ENCODE measurements at regions not wholly inside any gene's neighbourhood (a gene's known extent, or its start where the extent isn't known, plus 50 kb on each side); places are given as distances from the start of the nearest gene placed in this dataset.
"Not testable (repeated sequence)": the region's sequence is repeated elsewhere in the genome, so short reads cannot be mapped to it uniquely, and the experiment has no call there.

DNA sequence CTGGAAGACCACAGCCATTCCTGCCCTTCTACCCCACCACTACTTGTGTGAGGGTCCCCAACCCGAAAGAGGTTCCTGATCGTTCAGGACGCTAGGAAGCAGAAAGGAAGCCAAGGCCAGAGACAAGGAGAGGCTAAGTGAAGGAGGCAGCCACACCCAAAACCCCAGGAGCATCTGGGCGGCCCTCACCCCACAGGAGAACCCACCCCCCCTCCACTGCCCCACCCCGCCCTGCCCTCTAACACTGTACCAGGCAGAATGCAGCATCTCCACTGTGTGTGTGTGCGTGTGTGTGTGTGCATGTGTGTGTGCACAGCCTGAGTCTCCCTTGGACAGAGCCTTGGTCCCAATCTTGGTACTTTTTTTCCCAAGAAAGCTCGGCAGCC is 207.5 kb upstream of the HAAO start:
- no peak overlapping the region for H2AFZ ChIP-seq (ENCODE audit: low read depth, low read length)
- H3K4me1 ChIP-seq (ENCODE audit: insufficient read depth, low read length): no peaks in the 10 kb centered on the region
- H3K4me3 ChIP-seq (ENCODE audit: low read length): no peak overlapping the region
- H3K27me3 ChIP-seq (ENCODE audit: insufficient read depth, low read length): no peaks in the 10 kb centered on the region
- no peaks in the 10 kb centered on the region for H3K36me3 ChIP-seq (ENCODE audit: insufficient read depth, low read length)
- H3K9me3 ChIP-seq (ENCODE audit: low read length): no peaks in the 10 kb centered on the region

DNA sequence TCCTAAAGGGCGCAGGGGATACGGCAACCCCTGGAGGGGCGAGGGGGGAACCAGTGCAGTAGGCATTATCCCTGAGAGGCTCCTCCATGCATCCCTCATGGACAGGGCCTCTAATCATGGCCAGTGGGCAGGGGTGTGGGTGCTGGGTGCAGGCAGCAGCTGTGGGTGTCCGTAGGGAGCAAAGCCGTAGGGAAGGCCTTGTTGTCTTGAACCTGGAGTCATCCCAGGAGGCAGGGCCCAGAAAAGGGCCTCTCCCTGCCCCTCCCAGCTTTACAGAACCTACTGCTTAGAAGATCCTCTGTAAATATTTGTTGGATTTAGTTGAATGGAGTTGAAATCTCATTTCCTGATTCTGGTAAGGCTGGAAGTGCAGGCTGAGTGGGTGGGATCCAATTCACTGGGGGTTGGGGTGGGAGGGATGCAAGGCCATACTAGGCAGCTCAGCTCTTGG is 207.0 kb upstream of the HAAO start:
- Histone ChIP-seq H3K4me3 (ENCODE audit: low read length) (no peak overlapping the region), H2AFZ (ENCODE audit: low read depth, low read length) (no peak overlapping the region), H3K27me3 (ENCODE audit: insufficient read depth, low read length) (no peaks in the 10 kb centered on the region), H3K4me1 (ENCODE audit: insufficient read depth, low read length) (no peaks in the 10 kb centered on the region), H3K36me3 (ENCODE audit: insufficient read depth, low read length) (no peaks in the 10 kb centered on the region), H3K9me3 (ENCODE audit: low read length) (no peaks in the 10 kb centered on the region)

- H2AFZ ChIP-seq (ENCODE audit: low read depth, low read length): no peak overlapping the region
- H3K4me1 ChIP-seq (ENCODE audit: insufficient read depth, low read length): no peaks in the 10 kb centered on the region
- H3K27me3 ChIP-seq (ENCODE audit: insufficient read depth, low read length): no peaks in the 10 kb centered on the region
- no peak overlapping the region for H3K4me3 ChIP-seq (ENCODE audit: low read length)
- no peaks in the 10 kb centered on the region for H3K36me3 ChIP-seq (ENCODE audit: insufficient read depth, low read length)
- H3K9me3 ChIP-seq (ENCODE audit: low read length): no peaks in the 10 kb centered on the region
Observed at GRCh38 chr2:42998721-42999120, 206.3 kb upstream of the HAAO start.

GRCh38 chr2:42996528-42996927 is 204.1 kb upstream of the HAAO start:
- Histone ChIP-seq H3K9me3 (ENCODE audit: low read length) (no peaks in the 10 kb centered on the region), H3K36me3 (ENCODE audit: insufficient read depth, low read length) (no peaks in the 10 kb centered on the region), H3K27me3 (ENCODE audit: insufficient read depth, low read length) (no peaks in the 10 kb centered on the region), H3K4me3 (ENCODE audit: low read length) (no peak overlapping the region), H3K4me1 (ENCODE audit: insufficient read depth, low read length) (no peaks in the 10 kb centered on the region), H2AFZ (ENCODE audit: low read depth, low read length) (no peak overlapping the region)

DNA sequence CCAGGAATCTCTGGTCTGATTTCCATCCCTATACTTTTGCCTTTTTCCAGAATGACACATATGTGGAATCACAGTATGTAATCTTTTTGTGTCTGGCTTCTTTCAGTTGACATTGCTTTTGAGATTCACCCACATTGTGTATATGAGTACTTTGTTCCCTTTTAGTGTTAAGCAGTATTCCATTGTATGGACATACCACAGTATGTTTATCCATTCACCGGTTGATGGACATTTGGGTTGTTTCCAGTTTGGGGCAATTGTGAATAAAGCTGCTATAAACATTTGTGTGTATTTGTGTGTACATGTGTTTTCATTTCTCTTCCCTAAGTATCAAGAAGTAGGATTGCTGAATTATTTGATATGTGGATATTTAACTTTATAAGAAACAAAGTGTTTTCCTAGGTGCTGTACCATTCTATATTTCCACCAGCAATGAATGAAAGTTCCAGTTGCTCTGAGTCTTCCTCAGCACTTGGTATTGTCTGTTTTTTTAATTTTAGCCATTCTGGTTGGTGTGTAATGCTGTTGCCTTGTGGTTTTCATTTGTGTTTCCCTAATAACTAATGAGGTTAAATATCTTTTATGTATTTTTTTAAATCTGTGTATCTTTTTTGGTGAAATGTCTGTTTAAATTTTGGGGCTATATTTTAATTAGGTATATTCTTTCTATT is 203.5 kb upstream of the HAAO start:
- H3K27me3 ChIP-seq (ENCODE audit: insufficient read depth, low read length): no peaks in the 10 kb centered on the region
- no peaks in the 10 kb centered on the region for H3K4me1 ChIP-seq (ENCODE audit: insufficient read depth, low read length)
- H3K9me3 ChIP-seq (ENCODE audit: low read length): no peaks in the 10 kb centered on the region
- H3K36me3 ChIP-seq (ENCODE audit: insufficient read depth, low read length): no peaks in the 10 kb centered on the region
- H2AFZ ChIP-seq (ENCODE audit: low read depth, low read length): no peak overlapping the region
- no peak overlapping the region for H3K4me3 ChIP-seq (ENCODE audit: low read length)

- H3K27me3 ChIP-seq (ENCODE audit: insufficient read depth, low read length); H3K36me3 ChIP-seq (ENCODE audit: insufficient read depth, low read length); H3K9me3 ChIP-seq (ENCODE audit: low read length); H3K4me3 ChIP-seq (ENCODE audit: low read length); H2AFZ ChIP-seq (ENCODE audit: low read depth, low read length); H3K4me1 ChIP-seq (ENCODE audit: insufficient read depth, low read length): not testable (repeated sequence)
Observed at GRCh38 chr2:42989283-42990081, 197.1 kb upstream of the HAAO start.

DNA sequence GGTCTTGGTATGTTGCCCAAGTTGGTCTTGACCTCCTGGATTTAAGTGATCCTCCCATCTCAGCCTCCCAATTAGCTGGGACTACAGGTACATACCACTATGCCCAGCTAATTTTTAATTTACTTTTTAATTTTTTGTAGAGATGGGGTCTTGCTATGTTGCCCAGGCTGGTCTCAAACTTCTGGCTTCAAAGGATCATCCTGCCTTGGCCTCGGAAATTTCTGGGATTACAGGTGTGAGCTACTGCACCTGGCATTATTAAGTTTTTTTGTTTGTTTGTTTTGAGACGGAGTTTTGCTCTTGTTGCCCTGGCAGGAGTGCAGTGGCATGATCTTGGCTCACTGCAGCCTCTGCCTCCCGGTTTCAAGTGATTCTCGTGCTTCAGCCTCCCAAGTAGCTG is 195.7 kb upstream of the HAAO start:
- not testable (repeated sequence) for H3K27me3 ChIP-seq (ENCODE audit: insufficient read depth, low read length); H3K4me1 ChIP-seq (ENCODE audit: insufficient read depth, low read length); H3K36me3 ChIP-seq (ENCODE audit: insufficient read depth, low read length); H3K9me3 ChIP-seq (ENCODE audit: low read length); H3K4me3 ChIP-seq (ENCODE audit: low read length); H2AFZ ChIP-seq (ENCODE audit: low read depth, low read length)

DNA sequence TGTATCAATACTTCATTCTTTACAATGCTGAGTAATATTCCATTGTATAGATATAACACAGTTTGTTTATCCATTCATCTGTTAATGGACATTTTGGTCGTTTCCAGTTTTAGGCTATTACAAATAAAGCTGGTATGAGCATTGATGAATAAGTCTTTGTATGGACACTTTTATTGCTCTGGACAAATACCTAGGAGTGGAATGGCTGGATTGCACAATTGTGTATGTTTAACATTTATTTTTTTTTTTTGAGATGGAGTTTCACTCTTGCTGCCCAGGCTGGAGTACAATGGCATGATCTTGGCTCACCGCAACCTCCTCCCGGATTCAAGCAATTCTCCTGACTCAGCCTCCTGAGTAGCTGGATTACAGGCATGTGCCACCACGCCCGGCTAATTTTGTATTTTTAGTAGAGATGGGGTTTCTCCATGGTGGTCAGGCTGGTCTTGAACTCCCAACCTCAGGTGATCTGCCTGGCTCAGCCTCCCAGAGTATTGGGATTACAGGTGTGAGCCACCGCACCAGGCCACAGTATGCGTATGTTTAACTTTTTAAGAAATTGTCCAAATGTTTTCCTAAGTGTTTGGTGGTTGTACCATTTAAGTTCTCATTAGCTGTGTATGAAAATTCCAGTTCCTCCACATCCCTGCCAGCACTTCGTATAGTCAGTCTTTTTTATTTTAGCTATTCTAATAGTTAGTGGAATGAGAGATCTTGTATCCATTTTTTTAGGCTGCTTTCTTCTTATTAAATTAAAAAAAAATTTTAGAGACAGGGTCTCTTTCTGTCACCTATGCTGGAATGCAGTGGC is 194.9 kb upstream of the HAAO start:
- H3K9me3 ChIP-seq (ENCODE audit: low read length): peaks cover 2% of the 10 kb centered on the region
- H2AFZ ChIP-seq (ENCODE audit: low read depth, low read length): no peak overlapping the region
- no peaks in the 10 kb centered on the region for H3K27me3 ChIP-seq (ENCODE audit: insufficient read depth, low read length)
- no peaks in the 10 kb centered on the region for H3K4me1 ChIP-seq (ENCODE audit: insufficient read depth, low read length)
- no peaks in the 10 kb centered on the region for H3K36me3 ChIP-seq (ENCODE audit: insufficient read depth, low read length)
- H3K4me3 ChIP-seq (ENCODE audit: low read length): no peak overlapping the region

DNA sequence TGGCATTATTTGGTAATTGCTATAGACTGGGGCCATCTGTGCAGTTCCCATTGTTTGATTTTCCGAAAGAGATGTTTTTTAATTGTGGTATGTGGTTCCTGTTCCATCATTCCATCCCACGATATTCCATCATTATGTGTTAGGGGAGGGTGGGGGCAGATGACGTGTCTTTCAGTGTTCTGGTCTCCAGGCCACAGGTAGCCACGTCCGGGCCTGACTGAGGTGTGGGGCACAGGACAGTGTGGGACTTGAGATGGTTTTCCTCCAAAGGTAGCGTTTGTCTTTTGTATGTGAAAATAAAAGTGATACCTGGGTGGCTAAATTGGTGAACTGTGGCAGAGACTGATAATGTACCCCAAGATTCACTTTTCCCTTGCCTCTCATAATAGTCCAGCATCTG is 192.2 kb upstream of the HAAO start:
- Histone ChIP-seq H3K36me3 (ENCODE audit: insufficient read depth, low read length) (no peaks in the 10 kb centered on the region), H3K4me1 (ENCODE audit: insufficient read depth, low read length) (peaks cover under 1% of the 10 kb centered on the region), H3K27me3 (ENCODE audit: insufficient read depth, low read length) (no peaks in the 10 kb centered on the region), H2AFZ (ENCODE audit: low read depth, low read length) (no peak overlapping the region), H3K9me3 (ENCODE audit: low read length) (peaks cover 2% of the 10 kb centered on the region), H3K4me3 (ENCODE audit: low read length) (no peak overlapping the region)

- peaks cover 2% of the 10 kb centered on the region for H3K9me3 ChIP-seq (ENCODE audit: low read length)
- H3K36me3 ChIP-seq (ENCODE audit: insufficient read depth, low read length): no peaks in the 10 kb centered on the region
- no peaks in the 10 kb centered on the region for H3K27me3 ChIP-seq (ENCODE audit: insufficient read depth, low read length)
- no peak overlapping the region for H3K4me3 ChIP-seq (ENCODE audit: low read length)
- no peak overlapping the region for H2AFZ ChIP-seq (ENCODE audit: low read depth, low read length)
- peaks cover 3% of the 10 kb centered on the region for H3K4me1 ChIP-seq (ENCODE audit: insufficient read depth, low read length)
Observed at GRCh38 chr2:42984081-42984480, 191.7 kb upstream of the HAAO start.

DNA sequence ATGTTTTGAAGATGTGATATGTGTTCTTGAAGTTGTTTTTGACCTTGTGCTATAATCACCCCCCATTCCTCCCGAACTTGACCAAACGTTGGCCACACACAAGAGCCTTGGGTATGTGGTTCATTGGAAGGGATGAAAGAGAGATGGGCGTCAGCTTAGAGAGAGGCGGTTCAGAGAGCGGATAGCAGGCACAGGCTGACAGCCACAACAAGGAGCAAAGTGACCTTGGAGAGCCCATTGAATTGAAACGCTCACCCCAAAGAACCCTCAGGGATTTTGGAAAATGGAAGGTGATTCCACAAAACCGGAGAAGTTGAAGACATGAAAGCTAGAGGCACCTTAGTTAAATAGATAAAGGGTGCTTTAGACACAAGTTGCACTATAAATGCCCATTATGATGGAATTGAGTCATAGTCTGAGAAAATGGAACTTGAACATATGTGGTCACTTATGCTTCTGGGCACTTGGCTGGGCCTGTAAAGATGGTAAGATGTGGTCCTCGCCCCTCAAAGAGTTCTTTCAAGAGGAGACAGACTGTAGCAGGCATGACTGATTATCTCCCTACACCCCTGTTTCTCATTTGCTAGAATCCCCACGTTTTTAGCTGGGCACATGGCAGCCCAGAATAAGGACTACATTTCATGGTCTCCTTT is 188.5 kb upstream of the HAAO start:
- peaks cover 3% of the 10 kb centered on the region for H3K4me1 ChIP-seq (ENCODE audit: insufficient read depth, low read length)
- peaks cover 3% of the 10 kb centered on the region for H3K9me3 ChIP-seq (ENCODE audit: low read length)
- no peaks in the 10 kb centered on the region for H3K36me3 ChIP-seq (ENCODE audit: insufficient read depth, low read length)
- no peaks in the 10 kb centered on the region for H3K27me3 ChIP-seq (ENCODE audit: insufficient read depth, low read length)
- no peak overlapping the region for H2AFZ ChIP-seq (ENCODE audit: low read depth, low read length)
- H3K4me3 ChIP-seq (ENCODE audit: low read length): no peak overlapping the region

DNA sequence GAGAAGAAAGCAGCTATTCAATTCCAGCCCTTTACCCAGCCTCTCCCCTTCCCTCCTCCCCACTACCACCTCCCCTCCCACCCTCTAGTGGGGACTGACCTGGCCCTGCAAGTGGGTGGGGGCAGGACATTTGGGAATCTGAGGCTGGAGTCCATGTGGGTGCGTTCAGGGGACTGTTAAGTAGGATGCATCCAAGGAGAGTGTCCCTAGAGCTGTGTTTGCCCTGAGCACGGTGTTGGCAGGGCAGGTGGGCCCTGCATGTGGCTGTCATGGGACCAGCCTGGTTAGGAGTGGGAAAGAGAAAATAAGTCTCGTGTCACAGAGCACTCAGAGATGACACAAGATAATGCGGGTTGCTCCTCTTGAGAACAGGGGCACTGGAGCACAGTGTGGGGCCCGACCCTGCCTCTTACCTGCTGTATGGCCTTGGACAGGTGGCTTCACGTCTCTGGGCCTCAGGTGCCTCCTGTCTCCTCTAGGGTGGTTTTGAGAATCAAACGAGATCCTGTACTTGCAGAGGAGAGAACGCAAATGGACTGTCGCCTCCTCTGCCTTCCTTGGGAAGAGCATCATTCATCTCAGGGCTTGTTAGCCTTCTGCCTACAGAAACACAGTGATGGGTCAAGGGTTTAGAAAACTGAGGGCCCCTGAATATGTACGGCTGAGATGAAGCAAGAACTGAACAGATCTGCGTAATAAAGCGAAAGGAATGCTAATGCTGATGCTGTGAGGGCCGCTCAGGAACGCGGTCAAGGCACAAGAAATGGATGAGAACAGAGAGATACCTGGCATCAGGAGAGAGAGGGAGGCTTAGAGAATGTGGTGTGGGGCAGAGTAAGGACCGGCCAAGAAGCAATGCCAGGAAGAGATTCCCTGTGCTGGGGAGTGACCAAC is 187.7 kb upstream of the HAAO start:
- H3K4me3 ChIP-seq (ENCODE audit: low read length): no peak overlapping the region

More for the DNA sequence above, 187.7 kb upstream of the HAAO start:
- peaks cover 3% of the 10 kb centered on the region for H3K9me3 ChIP-seq (ENCODE audit: low read length)
- no peaks in the 10 kb centered on the region for H3K27me3 ChIP-seq (ENCODE audit: insufficient read depth, low read length)
- H3K4me1 ChIP-seq (ENCODE audit: insufficient read depth, low read length): peaks cover 8% of the 10 kb centered on the region
- no peaks in the 10 kb centered on the region for H3K36me3 ChIP-seq (ENCODE audit: insufficient read depth, low read length)
- H2AFZ ChIP-seq (ENCODE audit: low read depth, low read length): no peak overlapping the region
